Motor neuron (in vitro differentiated cells): ENCODE measurements at regions not wholly inside any gene's neighbourhood (a gene's known extent, or its start where the extent isn't known, plus 50 kb on each side); places are given as distances from the start of the nearest gene placed in this dataset.
"Not testable (repeated sequence)": the region's sequence is repeated elsewhere in the genome, so short reads cannot be mapped to it uniquely, and the experiment has no call there.

Source experiments
- ATAC-seq, 8 experiments: fragments of 200-7000 bp; cut with Tn5 transposase; replicated peaks in 6 of 8; 2 replicates each; pipeline ENCODE4 v1.8.0; 2021; ENCODE audit warnings: mild to moderate bottlenecking in 8 of 8, moderate library complexity in 8 of 8
- H3K27ac ChIP-seq, 2 donors: fragments of 250-450 bp; sonication (Bioruptor Pico); 2 replicates each; pipeline ENCODE4 v1.9.0; 2021; ENCODE audit warnings: antibody characterized with exemption in 2 of 2, mild to moderate bottlenecking in 2 of 2, moderate library complexity in 1 of 2
- H3K4me1 ChIP-seq, 2 donors: fragments of 250-450 bp; sonication (Bioruptor Pico); replicated peaks in 1 of 2; 2 replicates each; pipeline ENCODE4 v1.6.1; 2021; ENCODE audit warnings: antibody characterized with exemption in 2 of 2, mild to moderate bottlenecking in 2 of 2, moderate library complexity in 1 of 2
- H3K4me3 ChIP-seq, 5 donors: fragments of 250-450 bp; sonication (Bioruptor Pico); 2 replicates each; pipeline ENCODE4 v1.9.0; 2021; ENCODE audit warnings: antibody characterized with exemption in 5 of 5, mild to moderate bottlenecking in 5 of 5, moderate library complexity in 4 of 5
- WGBS, 10 experiments: fragments of 450-650 bp; shearing (Covaris generic); methylation state at CpG; one replicate each; pipeline ENCODE4 v1.0.0; 2022; 5-methylcytosine and 5-hydroxymethylcytosine counted together
- in situ Hi-C, 9 experiments: fragments of 400-800 bp; cut with MboI; loops; one replicate each; pipeline ENCODE4 v1.15.0; 2021; ENCODE audit warnings: low sequenced_read_pairs in 9 of 9, low pct_unique_long_range_greater_than_20kb in 2 of 9; ENCODE audit not compliant: unreplicated experiment in 9 of 9

DNA sequence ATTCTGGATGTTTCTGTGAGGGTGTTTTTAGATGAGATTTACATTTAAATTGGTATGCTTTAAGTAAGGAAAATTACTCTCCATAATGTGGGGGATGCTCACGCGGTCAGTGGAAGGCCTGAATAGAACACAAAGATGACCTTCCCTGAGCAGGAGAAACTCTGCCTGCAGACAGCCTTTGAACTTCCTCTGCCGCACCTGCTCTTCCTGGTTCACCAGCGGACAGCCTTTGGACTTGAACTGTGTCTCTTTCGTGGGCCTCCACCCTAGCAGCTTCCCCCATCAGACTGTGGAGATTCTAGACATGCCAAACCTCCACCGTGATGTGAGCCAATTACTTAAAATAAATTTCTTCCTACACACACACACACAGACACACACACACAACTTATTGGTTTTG lies 210.7 kb downstream of the EFCAB11 start:
- ATAC-seq: no peak
- WGBS, 10 experiments: 40 to 100% (median 74%) methylated on average over 1 to 5 of the region's 6 CpGs; no CpG with 5 or more reads in 2 of the 10 experiments
- H3K4me1 ChIP-seq: no peaks in the 10 kb centered on the region
- no peak overlapping the region for H3K4me3 ChIP-seq
- in situ Hi-C loops: no loop called here
- H3K27ac ChIP-seq: no peak overlapping the region

DNA sequence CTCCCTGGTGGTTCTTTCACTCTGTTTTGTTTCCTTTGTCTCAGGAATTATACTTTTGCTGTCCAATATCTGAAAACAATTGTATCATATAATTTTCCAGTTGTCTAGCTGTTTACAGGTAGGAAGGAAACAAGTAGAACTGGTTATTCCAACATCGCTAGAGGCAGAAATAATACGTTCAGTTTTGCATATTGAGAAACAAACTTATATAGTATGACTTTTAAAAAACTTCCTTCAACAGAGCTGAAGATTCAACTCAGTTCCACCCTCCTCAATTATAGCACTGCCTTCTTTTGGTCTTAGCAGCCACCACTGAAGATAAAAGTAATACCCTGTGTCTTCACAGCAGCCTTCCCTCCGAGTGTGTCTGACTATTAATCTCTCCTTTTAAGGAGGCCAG lies 214.3 kb downstream of the EFCAB11 start:
- 74 to 100% (median 83%) methylated on average over 1 to 3 of the region's 3 CpGs; no CpG with 5 or more reads in 1 of the 10 experiments for WGBS, 10 experiments
- H3K4me1 ChIP-seq: no peaks in the 10 kb centered on the region
- no peak for ATAC-seq
- H3K27ac ChIP-seq: no peak overlapping the region
- no peak overlapping the region for H3K4me3 ChIP-seq
- in situ Hi-C loops: no loop called here

DNA sequence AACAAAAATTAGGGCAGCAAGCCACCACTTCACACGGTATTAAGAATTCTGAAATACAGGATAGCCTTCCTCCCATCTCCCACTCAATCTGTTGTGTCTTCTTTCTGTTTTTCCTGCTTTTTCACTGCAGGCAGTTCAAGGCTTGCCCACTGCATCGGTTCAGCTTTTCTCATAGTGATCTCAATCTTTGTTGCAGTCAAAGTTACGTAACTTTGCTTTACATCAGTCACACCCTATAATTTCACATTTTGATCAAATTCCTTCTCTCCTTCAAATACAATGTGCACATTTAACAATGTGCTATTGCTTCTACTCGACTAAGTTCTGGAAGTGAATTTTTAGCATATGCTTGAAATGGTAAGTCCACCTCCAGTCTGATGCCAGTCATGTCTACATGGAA lies 217.6 kb downstream of the EFCAB11 start:
- in situ Hi-C loops: no loop called here
- H3K4me3 ChIP-seq: no peak overlapping the region
- H3K27ac ChIP-seq: no peak overlapping the region
- 34 to 100% (median 85%) methylated on average over 1 to 4 of the region's 4 CpGs for WGBS, 10 experiments
- H3K4me1 ChIP-seq: no peaks in the 10 kb centered on the region
- ATAC-seq: peak in 2 of 8 experiments; percentile 35 to 49

DNA sequence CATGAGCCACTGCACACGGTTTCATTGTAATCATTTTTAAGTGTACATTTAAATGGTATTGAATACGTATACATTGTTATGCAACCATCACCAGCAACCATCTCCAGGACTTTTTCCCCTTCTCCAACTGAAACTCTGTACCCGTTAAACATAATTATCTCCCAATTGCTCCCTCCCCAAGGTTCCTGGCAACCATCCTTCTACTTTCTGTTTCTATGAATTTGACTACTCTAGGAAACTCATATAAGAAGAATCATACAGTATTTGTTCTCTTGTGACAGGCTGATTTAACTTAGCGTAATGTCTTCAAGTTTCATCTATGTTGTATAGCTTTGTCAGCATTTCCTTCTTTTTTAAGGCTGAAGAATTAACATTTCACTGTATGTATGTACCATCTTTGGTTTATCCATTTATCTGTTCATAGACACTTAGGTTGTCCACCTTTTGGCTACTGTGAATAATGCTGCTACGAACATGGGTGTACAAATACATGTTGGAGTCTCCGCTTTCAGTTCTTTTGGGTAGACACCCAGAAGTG lies 223.1 kb downstream of the EFCAB11 start:
- Histone ChIP-seq H3K4me1 (no peaks in the 10 kb centered on the region), H3K4me3 (no peak overlapping the region), H3K27ac (no peak overlapping the region)
- no peak for ATAC-seq
- in situ Hi-C loops: no loop called here
- whole genome bisulfite sequencing, 10 experiments: 56 to 100% (median 89%) methylated on average over 1 to 5 of the region's 6 CpGs

DNA sequence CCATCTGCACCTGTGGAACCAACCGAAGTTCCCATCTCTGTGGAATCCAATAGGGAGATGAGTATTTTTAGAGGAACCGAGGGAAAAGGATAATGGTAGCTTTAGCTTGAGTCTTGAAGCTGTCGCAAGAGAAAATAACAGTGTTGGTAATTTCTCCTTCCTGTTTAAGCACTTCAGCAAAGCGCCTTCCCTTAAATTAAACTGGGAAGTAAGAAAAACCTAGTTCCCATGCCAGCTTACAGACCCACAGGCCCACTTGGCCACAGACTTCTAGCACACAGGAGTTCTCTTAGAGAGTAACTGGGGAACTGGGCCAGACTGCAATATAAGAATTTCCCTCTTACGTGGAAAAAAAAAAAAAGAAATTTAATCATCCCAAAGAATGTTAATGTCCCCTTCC lies 223.8 kb downstream of the EFCAB11 start:
- Histone ChIP-seq H3K4me1 (no peaks in the 10 kb centered on the region), H3K27ac (no peak overlapping the region), H3K4me3 (no peak overlapping the region)
- WGBS, 10 experiments: 77 to 100% (median 95%) methylated on average over 1 to 4 of the region's 5 CpGs; no CpG with 5 or more reads in 2 of the 10 experiments
- in situ Hi-C loops: no loop called here
- ATAC-seq: no peak

DNA sequence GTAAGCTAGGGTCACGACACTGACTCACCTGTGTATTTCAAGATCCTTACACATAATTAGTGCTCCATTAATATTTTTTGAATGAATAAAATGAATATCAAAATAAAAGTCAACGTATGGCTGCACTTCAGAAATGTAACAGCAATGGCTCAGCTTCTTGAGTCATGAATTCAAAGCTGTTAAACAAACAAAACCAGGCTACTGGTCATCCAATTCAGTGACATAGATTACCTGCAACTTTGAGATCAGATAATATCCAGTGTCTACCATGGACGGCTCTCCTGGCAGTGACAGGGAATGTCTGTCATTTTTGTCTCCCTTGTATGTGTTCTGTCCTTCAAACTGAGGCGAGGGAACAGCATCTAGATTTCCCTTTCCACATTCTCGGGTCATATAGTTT lies 225.6 kb downstream of the EFCAB11 start:
- in situ Hi-C loops: no loop called here
- WGBS, 10 experiments: 46 to 94% (median 80%) methylated on average over 2 to 5 of the region's 5 CpGs; no CpG with 5 or more reads in 2 of the 10 experiments
- no peak overlapping the region for H3K4me3 ChIP-seq

GRCh38 chr14:89726226-89726625 lies 228.3 kb downstream of the EFCAB11 start:
- H3K4me1 ChIP-seq, ATAC-seq, in situ Hi-C loops, H3K4me3 ChIP-seq, H3K27ac ChIP-seq: not testable (repeated sequence)
- WGBS, 10 experiments: 59 to 100% (median 79%) methylated on average over 2 to 5 of the region's 6 CpGs; no CpG with 5 or more reads in 3 of the 10 experiments

More for the DNA sequence above, 225.6 kb downstream of the EFCAB11 start:
- Histone ChIP-seq H3K4me1 (no peaks in the 10 kb centered on the region), H3K27ac (no peak overlapping the region)
- ATAC-seq: no peak

GRCh38 chr14:89724628-89724960 lies 229.9 kb downstream of the EFCAB11 start:
- 6 to 93% (median 90%) methylated on average over 2 to 8 of the region's 8 CpGs; no CpG with 5 or more reads in 3 of the 10 experiments for WGBS, 10 experiments
- ATAC-seq: peak in 1 of 8 experiments; percentile 17
- H3K27ac ChIP-seq: no peak overlapping the region
- H3K4me1 ChIP-seq: peaks cover 0 to 17% of the 10 kb centered on the region in 2 donors
- in situ Hi-C loops: no loop called here
- H3K4me3 ChIP-seq: no peak overlapping the region

DNA sequence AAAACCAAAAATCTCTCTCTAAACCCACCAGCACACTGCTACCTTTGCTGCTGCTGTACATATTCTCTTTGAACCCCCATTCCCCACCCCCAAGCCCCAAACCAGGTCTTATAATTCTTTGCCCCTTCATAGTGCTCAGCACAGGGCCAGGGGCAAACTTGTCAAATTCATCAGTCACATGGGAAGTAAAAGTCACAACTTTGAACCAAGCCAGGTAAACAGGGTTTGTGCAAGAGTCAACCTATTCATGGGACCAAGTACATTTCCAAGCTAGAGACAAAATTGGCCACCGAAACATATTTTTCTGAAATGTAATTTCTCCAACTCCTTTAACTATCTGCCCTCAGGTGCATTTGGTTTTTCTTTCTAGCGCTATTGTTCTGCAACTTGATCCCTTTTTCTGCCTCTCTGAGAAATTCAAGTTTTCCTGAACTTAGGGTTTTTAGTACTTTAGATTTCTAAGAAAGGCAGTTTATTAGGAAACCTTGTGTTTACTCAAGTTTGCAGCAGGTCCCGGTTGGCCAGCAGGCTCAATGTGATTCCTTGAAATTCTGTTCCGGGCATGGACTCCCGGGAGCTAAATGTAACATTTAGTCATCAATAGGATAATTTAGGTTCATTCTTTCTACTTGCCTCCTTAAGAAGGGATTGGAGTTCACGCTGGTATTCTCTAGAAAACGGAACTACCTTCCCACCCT lies 230.5 kb downstream of the EFCAB11 start:
- 33 to 100% (median 80%) methylated on average over 1 to 7 of the region's 7 CpGs; no CpG with 5 or more reads in 1 of the 10 experiments for WGBS, 10 experiments
- in situ Hi-C loops: no loop called here
- ATAC-seq: no peak
- Histone ChIP-seq H3K27ac (no peak overlapping the region), H3K4me1 (peaks cover 0 to 17% of the 10 kb centered on the region in 2 donors), H3K4me3 (no peak overlapping the region)

GRCh38 chr14:89721956-89722355 lies 232.6 kb downstream of the EFCAB11 start:
- H3K4me3 ChIP-seq: no peak overlapping the region
- in situ Hi-C loops: no loop called here
- ATAC-seq: peak in 3 of 8 experiments; percentile 35 to 41 (median 41)
- peaks cover 0 to 17% of the 10 kb centered on the region in 2 donors for H3K4me1 ChIP-seq
- 17 to 90% (median 53%) methylated on average over 1 to 4 of the region's 6 CpGs; no CpG with 5 or more reads in 4 of the 10 experiments for whole genome bisulfite sequencing, 10 experiments
- H3K27ac ChIP-seq: no peak overlapping the region

- Histone ChIP-seq H3K27ac (no peak overlapping the region), H3K4me3 (no peak overlapping the region), H3K4me1 (peaks cover 0 to 17% of the 10 kb centered on the region in 2 donors)
- in situ Hi-C loops: no loop called here
- WGBS, 10 experiments: 15 to 86% (median 64%) methylated on average over 2 to 8 of the region's 11 CpGs
- ATAC-seq: peak in 1 of 8 experiments; percentile 25
Measured at GRCh38 chr14:89720741-89721729, 233.5 kb downstream of the EFCAB11 start.

GRCh38 chr14:89720076-89720687 lies 234.3 kb downstream of the EFCAB11 start:
- in situ Hi-C loops: no loop called here
- 33 to 93% (median 80%) methylated on average over 1 to 7 of the region's 7 CpGs; no CpG with 5 or more reads in 1 of the 10 experiments for WGBS, 10 experiments
- H3K27ac ChIP-seq: no peak overlapping the region
- ATAC-seq: no peak
- H3K4me3 ChIP-seq: no peak overlapping the region
- H3K4me1 ChIP-seq: peaks cover 0 to 17% of the 10 kb centered on the region in 2 donors
